Activated CD4-positive, alpha-beta T cell treated with anti-CD3 and anti-CD28 coated beads, Interleukin-2, amount 50 U/mL, for 24 hours (primary cell): ENCODE measurements at regions not wholly inside any gene's neighbourhood (a gene's known extent, or its start where the extent isn't known, plus 50 kb on each side); places are given as distances from the start of the nearest gene placed in this dataset.
"Not testable (repeated sequence)": the region's sequence is repeated elsewhere in the genome, so short reads cannot be mapped to it uniquely, and the experiment has no call there.

Experiments
- DNase-seq, 2 donors: peaks; one replicate each; pipeline ENCODE4 v3.0.0-alpha.2; 2020; ENCODE audit warnings: low read depth in 1 of 2, low spot score in 1 of 2

- no peak for DNase-seq
Observed at GRCh38 chr2:33925311-33925710, 326.2 kb upstream of the FAM98A start.

- no peak for DNase-seq
Observed at GRCh38 chr2:33924586-33925169, 325.6 kb upstream of the FAM98A start.

GRCh38 chr2:33917252-33917651, 318.2 kb upstream of the FAM98A start:
- DNase-seq, result no peak

- DNase-seq, result no peak
Observed at GRCh38 chr2:33913071-33913616, 314.0 kb upstream of the FAM98A start.

GRCh38 chr2:33911327-33911726, 312.2 kb upstream of the FAM98A start:
- no peak for DNase-seq

GRCh38 chr2:33909945-33910695, 311.0 kb upstream of the FAM98A start:
- DNase-seq, result no peak

- no peak for DNase-seq
Observed at GRCh38 chr2:33907866-33908265, 308.8 kb upstream of the FAM98A start.

GRCh38 chr2:33906129-33906528, 307.0 kb upstream of the FAM98A start:
- not testable (repeated sequence) for DNase-seq

GRCh38 chr2:33904801-33905200, 305.7 kb upstream of the FAM98A start:
- DNase-seq, result no peak

GRCh38 chr2:33903701-33904100, 304.6 kb upstream of the FAM98A start:
- no peak for DNase-seq

- DNase-seq, result no peak
Observed at GRCh38 chr2:33903215-33903614, 304.1 kb upstream of the FAM98A start.

GRCh38 chr2:33900610-33901009, 301.5 kb upstream of the FAM98A start:
- DNase-seq, result no peak

- DNase-seq, result no peak
Observed at GRCh38 chr2:33897741-33898140, 298.6 kb upstream of the FAM98A start.

- no peak for DNase-seq
Observed at GRCh38 chr2:33893824-33894223, 294.7 kb upstream of the FAM98A start.

GRCh38 chr2:33891616-33892015, 292.5 kb upstream of the FAM98A start:
- no peak for DNase-seq

GRCh38 chr2:33890686-33891085, 291.6 kb upstream of the FAM98A start:
- DNase-seq, result no peak

GRCh38 chr2:33877348-33878016, 278.4 kb upstream of the FAM98A start:
- DNase-seq, result no peak

GRCh38 chr2:33873076-33873605, 274.0 kb upstream of the FAM98A start:
- no peak for DNase-seq

GRCh38 chr2:33859811-33860461, 260.8 kb upstream of the FAM98A start:
- DNase-seq, result no peak

- DNase-seq, result no peak
Observed at GRCh38 chr2:33859176-33859575, 260.1 kb upstream of the FAM98A start.

- no peak for DNase-seq
Observed at GRCh38 chr2:33848486-33848885, 249.4 kb upstream of the FAM98A start.
